SK-N-SH (cell line): ENCODE measurements at regions not wholly inside any gene's neighbourhood (a gene's known extent, or its start where the extent isn't known, plus 50 kb on each side); places are given as distances from the start of the nearest gene placed in this dataset.

Source experiments
- CTCF ChIA-PET: fragments of 300-600, 350-600 bp; formaldehyde crosslinking; extraction: SDS; loops from one replicate; lab custom pipeline; 2021; lab: Yijun Ruan, JAX
- POLR2A ChIA-PET: fragments of 350-600 bp; sonication (Branson Sonifier 250); formaldehyde crosslinking; extraction: SDS; loops from one replicate; lab custom pipeline; 2020; ENCODE audit warnings: antibody characterized with exemption, inconsistent platforms; lab: Yijun Ruan, JAX
- DNase-seq: peaks from one replicate; pipeline ENCODE4 v3.0.0; 2012
- H2AFZ ChIP-seq: fragments of 200-600 bp; sonication (generic); 2 replicates; pipeline ENCODE4 v1.8.1; 2016; ENCODE audit warnings: antibody characterized with exemption, mild to moderate bottlenecking, low read depth
- H3F3A ChIP-seq: fragments of 200-600 bp; sonication (generic); replicated peaks from 2 replicates; pipeline ENCODE3; 2016; ENCODE audit warnings: antibody characterized with exemption, mild to moderate bottlenecking; ENCODE audit not compliant: insufficient read depth
- H3K27ac ChIP-seq, 2 experiments: fragments of 200-500 bp in 1 of 2; fragments of 200-600 bp in 1 of 2; sonication (Bioruptor generic) in 1 of 2; sonication (generic), shearing (Covaris generic) in 1 of 2; 2 replicates each; pipeline versions ENCODE4 v1.5.1 to v1.6.1; 2014 to 2016; ENCODE audit warnings: low read depth in 2 of 2, inconsistent platforms in 1 of 2, low read length in 1 of 2, mild to moderate bottlenecking in 1 of 2, mixed read lengths in 1 of 2
- H3K27me3 ChIP-seq: fragments of 200-600 bp; sonication (generic), shearing (Covaris generic); 2 replicates; pipeline ENCODE4 v1.6.1; 2016; ENCODE audit warnings: mixed run types; ENCODE audit not compliant: insufficient read depth
- H3K36me3 ChIP-seq, 2 experiments: fragments of 200-500 bp in 1 of 2; fragments of 200-600 bp in 1 of 2; sonication (Bioruptor generic) in 1 of 2; sonication (generic) in 1 of 2; replicated peaks in 1 of 2; 2 replicates each; pipeline versions ENCODE3 to v1.5.1; 2014 to 2016; ENCODE audit warnings: low read length in 1 of 2, mild to moderate bottlenecking in 1 of 2; ENCODE audit not compliant: insufficient read depth in 2 of 2, control insufficient read depth in 1 of 2
- H3K4me1 ChIP-seq, 2 experiments: fragments of 200-500 bp in 1 of 2; fragments of 200-600 bp in 1 of 2; sonication (Bioruptor generic) in 1 of 2; sonication (generic), shearing (Covaris generic) in 1 of 2; 2 replicates each; pipeline versions ENCODE4 v1.5.1 to v1.6.1; 2014 to 2016; ENCODE audit warnings: low read depth in 1 of 2, low read length in 1 of 2, mixed run types in 1 of 2; ENCODE audit not compliant: insufficient read depth in 2 of 2, control insufficient read depth in 1 of 2
- H3K4me2 ChIP-seq: fragments of 200-600 bp; sonication (generic), shearing (Covaris generic); 2 replicates; pipeline ENCODE4 v1.6.1; 2017; ENCODE audit warnings: mixed run types
- H3K4me3 ChIP-seq, 2 experiments: fragments of 200-500 bp in 1 of 2; fragments of 200-600 bp in 1 of 2; sonication (Bioruptor generic) in 1 of 2; sonication (generic), shearing (Covaris generic) in 1 of 2; 2 replicates each; pipeline versions ENCODE4 v1.5.1 to v1.8.1; 2014 to 2016; ENCODE audit warnings: low read depth in 2 of 2, inconsistent platforms in 1 of 2, low read length in 1 of 2, mild to moderate bottlenecking in 1 of 2, mixed read lengths in 1 of 2, moderate library complexity in 1 of 2
- H3K79me2 ChIP-seq: fragments of 200-600 bp; sonication (generic); 2 replicates; pipeline ENCODE4 v1.8.1; 2017; ENCODE audit warnings: mild to moderate bottlenecking; ENCODE audit not compliant: insufficient read depth
- H3K9ac ChIP-seq: fragments of 200-600 bp; sonication (generic); 2 replicates; pipeline ENCODE4 v1.6.1; 2017; ENCODE audit warnings: mixed run types
- H3K9me2 ChIP-seq: fragments of 200-600 bp; sonication (generic); 2 replicates; pipeline ENCODE4 v1.6.1; 2017; ENCODE audit warnings: mixed run types
- H3K9me3 ChIP-seq: fragments of 200-600 bp; sonication (generic); 2 replicates; pipeline ENCODE4 v1.6.1; 2017; ENCODE audit warnings: mixed run types, mild to moderate bottlenecking, moderate library complexity
- H4K20me1 ChIP-seq: fragments of 200-600 bp; sonication (generic); 2 replicates; pipeline ENCODE4 v1.6.1; 2017; ENCODE audit warnings: mild to moderate bottlenecking, mixed run types; ENCODE audit not compliant: insufficient read depth
- CHD2 ChIP-seq: fragments of 150-350 bp; IDR thresholded peaks from 2 replicates; pipeline ENCODE4 v1.6.1; 2018; ENCODE audit warnings: low read length; ENCODE audit not compliant: partially characterized antibody
- FOXJ3 ChIP-seq: sonication (generic); formaldehyde crosslinking; IDR thresholded peaks from 2 replicates; pipeline ENCODE4 v1.5.1; 2020; ENCODE audit warnings: mild to moderate bottlenecking, missing genetic modification reagents
- FOXM1 ChIP-seq: IDR thresholded peaks from 2 replicates; pipeline ENCODE4 v1.4.0; 2012; ENCODE audit warnings: low read depth, mild to moderate bottlenecking
- GATA2 ChIP-seq: sonication (generic); formaldehyde crosslinking; IDR thresholded peaks from 2 replicates; pipeline ENCODE4 v1.5.0; 2020; ENCODE audit warnings: mild to moderate bottlenecking, missing genetic modification reagents
- JUND ChIP-seq: IDR thresholded peaks from 2 replicates; pipeline ENCODE4 v1.4.0; 2012
- MAX ChIP-seq: IDR thresholded peaks from 2 replicates; pipeline ENCODE4 v1.4.0; 2012; ENCODE audit warnings: low read depth
- MEF2A ChIP-seq: IDR thresholded peaks from 2 replicates; pipeline ENCODE4 v1.4.0; 2012; ENCODE audit warnings: low read depth, borderline replicate concordance
- NFIC ChIP-seq: IDR thresholded peaks from 2 replicates; pipeline ENCODE4 v1.4.0; 2012; ENCODE audit warnings: borderline replicate concordance
- POLR2AphosphoS5 ChIP-seq: IDR thresholded peaks from 2 replicates; pipeline ENCODE4 v1.6.1; 2012; ENCODE audit warnings: low read depth, low read length
- RCOR1 ChIP-seq: fragments of 150-350 bp; IDR thresholded peaks from 2 replicates; pipeline ENCODE4 v1.6.1; 2017; ENCODE audit warnings: antibody characterized with exemption, low read length
- RFX5 ChIP-seq: IDR thresholded peaks from 2 replicates; pipeline ENCODE4 v1.6.1; 2012; ENCODE audit warnings: mild to moderate bottlenecking, improper control_type of control experiment, low read length
- RXRA ChIP-seq: IDR thresholded peaks from 2 replicates; pipeline ENCODE4 v1.4.0; 2012; ENCODE audit warnings: low read depth, mild to moderate bottlenecking, borderline replicate concordance
- SIN3A ChIP-seq: IDR thresholded peaks from 2 replicates; pipeline ENCODE4 v1.6.1; 2012; ENCODE audit warnings: low read depth, mild to moderate bottlenecking, low read length, moderate library complexity, borderline replicate concordance
- SMC3 ChIP-seq: IDR thresholded peaks from 2 replicates; pipeline ENCODE4 v1.6.1; 2012; ENCODE audit warnings: low read depth, low read length, improper control_type of control experiment
- TAF1 ChIP-seq: IDR thresholded peaks from 2 replicates; pipeline ENCODE4 v1.6.1; 2012; ENCODE audit warnings: low read depth, mild to moderate bottlenecking, low read length, moderate library complexity, borderline replicate concordance
- TEAD4 ChIP-seq: IDR thresholded peaks from 2 replicates; pipeline ENCODE4 v1.4.0; 2012; ENCODE audit warnings: mild to moderate bottlenecking, borderline replicate concordance; ENCODE audit not compliant: insufficient read depth
- USF1 ChIP-seq: IDR thresholded peaks from 2 replicates; pipeline ENCODE4 v1.4.0; 2012; ENCODE audit warnings: low read depth, borderline replicate concordance
- WGBS: methylation state at CpG from one replicate; pipeline ENCODE4 v1.1.6; 2017; ENCODE audit warnings: low lambda C conversion rate; 5-methylcytosine and 5-hydroxymethylcytosine counted together
- TF ChIP-seq, protein P1 (sequence below): fragments of 200-600 bp; sonication (generic); IDR thresholded peaks from 2 replicates; pipeline ENCODE4 v1.6.1; 2017; ENCODE audit warnings: antibody characterized with exemption, mild to moderate bottlenecking, moderate library complexity
- TF ChIP-seq, protein P2 (sequence below): fragments of 150-350 bp; IDR thresholded peaks from 2 replicates; pipeline ENCODE4 v1.6.1; 2017; ENCODE audit warnings: antibody characterized with exemption, low read length, low read depth, borderline replicate concordance

GRCh38 chr4:138671606-138672084 lies 343.9 kb upstream of the NOCT start:
- H4K20me1 ChIP-seq, result no peaks in the 10 kb centered on the region
- DNase-seq, result no peak
- no peak overlapping the region for H2AFZ ChIP-seq
- TF ChIP-seq MAX, result no peak
- no peak for TF ChIP-seq USF1
- TF ChIP-seq NFIC, result no peak
- no peak for TF ChIP-seq FOXM1
- TF ChIP-seq SIN3A, result no peak
- peaks cover 0 to 3% of the 10 kb centered on the region in 2 experiments; a peak in 1 of 4 replicates for H3K4me1 ChIP-seq
- H3K36me3 ChIP-seq, result no peaks in the 10 kb centered on the region
- no peaks in the 10 kb centered on the region for H3K27me3 ChIP-seq
- H3K4me2 ChIP-seq, result no peak overlapping the region
- ChIA-PET CTCF (no interaction called here), POLR2A (no interaction called here)
- H3K9ac ChIP-seq, result no peak overlapping the region
- 40% methylated on average over 3 of the region's 3 CpGs for WGBS
- H3K9me2 ChIP-seq, result no peaks in the 10 kb centered on the region
- no peak overlapping the region for H3K27ac ChIP-seq
- no peaks in the 10 kb centered on the region for H3F3A ChIP-seq
- no peaks in the 10 kb centered on the region for H3K9me3 ChIP-seq
- no peak overlapping the region for H3K4me3 ChIP-seq
- H3K79me2 ChIP-seq, result no peaks in the 10 kb centered on the region

DNA sequence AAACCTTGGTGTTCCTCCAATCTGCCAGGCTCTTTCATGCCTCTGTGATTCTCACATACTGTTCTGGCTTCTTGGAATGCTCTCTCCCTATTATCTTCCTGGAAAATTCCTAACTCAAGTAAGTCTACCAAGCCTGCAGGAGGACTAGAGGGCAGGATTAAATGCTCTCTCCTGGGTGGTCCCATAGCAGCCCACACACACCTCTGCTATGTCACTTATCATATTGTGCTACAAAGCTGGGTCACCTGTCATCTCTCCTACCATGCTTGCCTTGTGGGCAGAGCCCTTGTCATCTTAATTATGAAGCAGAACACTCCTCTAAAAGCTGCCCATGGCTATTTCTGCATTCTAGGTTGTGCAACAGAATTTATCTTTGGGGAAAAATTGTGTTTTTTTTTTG lies 344.5 kb upstream of the NOCT start:
- Histone ChIP-seq H3K27ac (no peak overlapping the region), H2AFZ (no peak overlapping the region), H3K36me3 (no peaks in the 10 kb centered on the region), H3K9ac (no peak overlapping the region), H3K9me2 (no peaks in the 10 kb centered on the region), H3K4me2 (no peak overlapping the region), H3K27me3 (no peaks in the 10 kb centered on the region), H3F3A (no peaks in the 10 kb centered on the region), H3K9me3 (no peaks in the 10 kb centered on the region), H3K79me2 (no peaks in the 10 kb centered on the region), H3K4me3 (no peak overlapping the region), H4K20me1 (no peaks in the 10 kb centered on the region), H3K4me1 (peaks cover 0 to 3% of the 10 kb centered on the region in 2 experiments; a peak in 1 of 4 replicates)
- TF ChIP-seq RXRA (no peak), SIN3A (no peak), NFIC (no peak), SMC3 (no peak)
- no peak for DNase-seq
- CTCF ChIA-PET, result no interaction called here
- POLR2A ChIA-PET, result no interaction called here

DNA sequence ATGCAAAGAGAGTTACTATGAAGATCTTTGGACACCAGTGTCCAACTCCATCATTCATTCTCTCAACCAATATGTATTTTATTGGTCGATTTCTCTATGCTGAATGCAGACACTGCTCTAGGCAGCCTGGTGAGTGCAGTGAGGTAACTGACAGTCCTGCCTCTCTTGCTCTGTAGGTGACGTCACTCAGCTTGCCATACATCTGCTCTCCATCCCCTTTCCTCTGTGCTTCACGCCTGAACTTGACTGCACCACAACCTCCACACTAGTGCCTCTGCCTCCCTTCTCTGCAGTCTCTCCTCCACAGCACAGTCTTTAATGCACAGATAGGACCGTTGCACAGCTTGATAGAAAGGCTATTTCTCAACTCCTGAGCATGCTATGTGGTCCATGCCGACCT lies 344.9 kb upstream of the NOCT start:
- peaks cover 0 to 3% of the 10 kb centered on the region in 2 experiments; a peak in 1 of 4 replicates for H3K4me1 ChIP-seq
- no peak overlapping the region for H3K27ac ChIP-seq
- POLR2A ChIA-PET, result no interaction called here
- H3K4me2 ChIP-seq, result no peak overlapping the region
- no peaks in the 10 kb centered on the region for H3K9me3 ChIP-seq
- H3F3A ChIP-seq, result no peaks in the 10 kb centered on the region
- no peaks in the 10 kb centered on the region for H4K20me1 ChIP-seq
- DNase-seq, result no peak
- 59% methylated on average over 5 of the region's 5 CpGs for WGBS
- no peak overlapping the region for H3K4me3 ChIP-seq
- no peaks in the 10 kb centered on the region for H3K27me3 ChIP-seq
- no peak overlapping the region for H2AFZ ChIP-seq
- H3K9me2 ChIP-seq, result no peaks in the 10 kb centered on the region
- H3K36me3 ChIP-seq, result no peaks in the 10 kb centered on the region
- CTCF ChIA-PET, result no interaction called here
- H3K79me2 ChIP-seq, result no peaks in the 10 kb centered on the region
- no peak overlapping the region for H3K9ac ChIP-seq
- TF ChIP-seq FOXJ3 (CRISPR knock-in tag) (no peak), TEAD4 (no peak), JUND (no peak), MEF2A (no peak), POLR2AphosphoS5 (no peak), CHD2 (no peak), NFIC (no peak), RCOR1 (no peak), TAF1 (no peak), RFX5 (no peak), GATA2 (CRISPR knock-in tag) (no peak)
- TF ChIP-seq, protein P1, sequence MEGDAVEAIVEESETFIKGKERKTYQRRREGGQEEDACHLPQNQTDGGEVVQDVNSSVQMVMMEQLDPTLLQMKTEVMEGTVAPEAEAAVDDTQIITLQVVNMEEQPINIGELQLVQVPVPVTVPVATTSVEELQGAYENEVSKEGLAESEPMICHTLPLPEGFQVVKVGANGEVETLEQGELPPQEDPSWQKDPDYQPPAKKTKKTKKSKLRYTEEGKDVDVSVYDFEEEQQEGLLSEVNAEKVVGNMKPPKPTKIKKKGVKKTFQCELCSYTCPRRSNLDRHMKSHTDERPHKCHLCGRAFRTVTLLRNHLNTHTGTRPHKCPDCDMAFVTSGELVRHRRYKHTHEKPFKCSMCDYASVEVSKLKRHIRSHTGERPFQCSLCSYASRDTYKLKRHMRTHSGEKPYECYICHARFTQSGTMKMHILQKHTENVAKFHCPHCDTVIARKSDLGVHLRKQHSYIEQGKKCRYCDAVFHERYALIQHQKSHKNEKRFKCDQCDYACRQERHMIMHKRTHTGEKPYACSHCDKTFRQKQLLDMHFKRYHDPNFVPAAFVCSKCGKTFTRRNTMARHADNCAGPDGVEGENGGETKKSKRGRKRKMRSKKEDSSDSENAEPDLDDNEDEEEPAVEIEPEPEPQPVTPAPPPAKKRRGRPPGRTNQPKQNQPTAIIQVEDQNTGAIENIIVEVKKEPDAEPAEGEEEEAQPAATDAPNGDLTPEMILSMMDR, result no peak
- TF ChIP-seq, protein P2, sequence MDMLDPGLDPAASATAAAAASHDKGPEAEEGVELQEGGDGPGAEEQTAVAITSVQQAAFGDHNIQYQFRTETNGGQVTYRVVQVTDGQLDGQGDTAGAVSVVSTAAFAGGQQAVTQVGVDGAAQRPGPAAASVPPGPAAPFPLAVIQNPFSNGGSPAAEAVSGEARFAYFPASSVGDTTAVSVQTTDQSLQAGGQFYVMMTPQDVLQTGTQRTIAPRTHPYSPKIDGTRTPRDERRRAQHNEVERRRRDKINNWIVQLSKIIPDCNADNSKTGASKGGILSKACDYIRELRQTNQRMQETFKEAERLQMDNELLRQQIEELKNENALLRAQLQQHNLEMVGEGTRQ, result no peak
